ENCODE measurements at regions not wholly inside any gene's neighbourhood (a gene's known extent, or its start where the extent isn't known, plus 50 kb on each side); places are given as distances from the start of the nearest gene placed in this dataset.

GRCh38 chr2:176833671-176834070 lies 378.9 kb upstream of the HNRNPA3 start:
- TF ChIP-seq, protein P1, sequence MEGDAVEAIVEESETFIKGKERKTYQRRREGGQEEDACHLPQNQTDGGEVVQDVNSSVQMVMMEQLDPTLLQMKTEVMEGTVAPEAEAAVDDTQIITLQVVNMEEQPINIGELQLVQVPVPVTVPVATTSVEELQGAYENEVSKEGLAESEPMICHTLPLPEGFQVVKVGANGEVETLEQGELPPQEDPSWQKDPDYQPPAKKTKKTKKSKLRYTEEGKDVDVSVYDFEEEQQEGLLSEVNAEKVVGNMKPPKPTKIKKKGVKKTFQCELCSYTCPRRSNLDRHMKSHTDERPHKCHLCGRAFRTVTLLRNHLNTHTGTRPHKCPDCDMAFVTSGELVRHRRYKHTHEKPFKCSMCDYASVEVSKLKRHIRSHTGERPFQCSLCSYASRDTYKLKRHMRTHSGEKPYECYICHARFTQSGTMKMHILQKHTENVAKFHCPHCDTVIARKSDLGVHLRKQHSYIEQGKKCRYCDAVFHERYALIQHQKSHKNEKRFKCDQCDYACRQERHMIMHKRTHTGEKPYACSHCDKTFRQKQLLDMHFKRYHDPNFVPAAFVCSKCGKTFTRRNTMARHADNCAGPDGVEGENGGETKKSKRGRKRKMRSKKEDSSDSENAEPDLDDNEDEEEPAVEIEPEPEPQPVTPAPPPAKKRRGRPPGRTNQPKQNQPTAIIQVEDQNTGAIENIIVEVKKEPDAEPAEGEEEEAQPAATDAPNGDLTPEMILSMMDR (conservative IDR thresholded peaks at IDR 0.05), result no peak
- no peak for TF ChIP-seq EZH2 (IDR thresholded peaks at IDR 0.05; ENCODE audit: low read depth)

Measured in PC-9 (cell line).